IMR-90 (cell line): ENCODE measurements at regions not wholly inside any gene's neighbourhood (a gene's known extent, or its start where the extent isn't known, plus 50 kb on each side); places are given as distances from the start of the nearest gene placed in this dataset.

Experiments
- BHLHE40 ChIP-seq: fragments of 150-350 bp; IDR thresholded peaks from 2 replicates; pipeline ENCODE4 v1.6.1; 2016; ENCODE audit warnings: mild to moderate bottlenecking, low read depth, low read length
- CTCF ChIP-seq: conservative IDR thresholded peaks from 2 replicates; pipeline ENCODE4 v1.5.1; 2012; ENCODE audit warnings: mild to moderate bottlenecking, low read depth, low read length, improper control_type of control experiment
- MAFK ChIP-seq: IDR thresholded peaks from 2 replicates; pipeline ENCODE4 v1.6.1; 2012; ENCODE audit warnings: low read depth, low read length, improper control_type of control experiment
- MAZ ChIP-seq: IDR thresholded peaks from 2 replicates; pipeline ENCODE4 v1.6.1; 2012; ENCODE audit warnings: low read depth, mild to moderate bottlenecking, low read length, improper control_type of control experiment, moderate library complexity, borderline replicate concordance
- POLR2A ChIP-seq: IDR thresholded peaks from 2 replicates; pipeline ENCODE4 v1.6.1; 2012; ENCODE audit warnings: mild to moderate bottlenecking, low read depth, low read length
- RAD21 ChIP-seq: IDR thresholded peaks from 2 replicates; pipeline ENCODE4 v1.6.1; 2012; ENCODE audit warnings: low read length, improper control_type of control experiment
- RCOR1 ChIP-seq: IDR thresholded peaks from 2 replicates; pipeline ENCODE4 v1.6.1; 2012; ENCODE audit warnings: mild to moderate bottlenecking, low read length, improper control_type of control experiment; ENCODE audit not compliant: insufficient replicate concordance
- RFX5 ChIP-seq: IDR thresholded peaks from 2 replicates; pipeline ENCODE4 v1.8.0; 2012; ENCODE audit warnings: low read depth, mild to moderate bottlenecking, low read length, moderate library complexity
- SMC3 ChIP-seq: fragments of 150-350 bp; IDR thresholded peaks from 2 replicates; pipeline ENCODE4 v1.6.1; 2016; ENCODE audit warnings: low read depth, mild to moderate bottlenecking, antibody characterized with exemption, low read length, moderate library complexity

- TF ChIP-seq CTCF (no peak), POLR2A (no peak), SMC3 (no peak), MAZ (no peak), MAFK (no peak), RFX5 (no peak), RAD21 (no peak), RCOR1 (no peak), BHLHE40 (no peak)
Observed at GRCh38 chr18:73959352-73959751, 188.3 kb downstream of the FBXO15 start.
